ENCODE measurements at regions not wholly inside any gene's neighbourhood (a gene's known extent, or its start where the extent isn't known, plus 50 kb on each side); places are given as distances from the start of the nearest gene placed in this dataset.
"Not testable (repeated sequence)": the region's sequence is repeated elsewhere in the genome, so short reads cannot be mapped to it uniquely, and the experiment has no call there.

DNA sequence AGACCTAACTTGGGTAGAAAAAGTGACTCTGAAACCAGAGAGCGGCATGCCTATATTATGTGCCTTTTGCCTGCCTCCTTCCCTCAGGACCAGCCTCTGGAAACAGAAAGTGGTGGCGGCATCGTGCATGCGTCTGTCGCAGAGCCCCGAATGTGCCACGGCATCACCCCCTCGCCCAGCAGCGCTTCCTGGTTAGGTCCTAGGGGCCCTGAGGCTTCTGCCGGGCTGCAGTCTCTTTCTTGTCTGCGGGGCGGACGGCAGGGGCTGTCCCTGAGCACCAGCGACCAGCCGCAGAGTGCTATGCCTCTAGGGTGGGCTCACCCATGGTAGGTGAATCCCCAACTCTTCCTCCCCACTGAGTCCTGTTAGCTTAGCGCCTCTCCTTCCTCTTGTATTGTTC lies 68.7 kb downstream of the VSIG4 start:
- DNase-seq (ENCODE audit: low read depth): no peak
- no peak for TF ChIP-seq CTCF (conservative IDR thresholded peaks at IDR 0.05; ENCODE audit: low read length)
- no peak overlapping the region for H3K4me3 ChIP-seq (ENCODE audit: low read length)

DNA sequence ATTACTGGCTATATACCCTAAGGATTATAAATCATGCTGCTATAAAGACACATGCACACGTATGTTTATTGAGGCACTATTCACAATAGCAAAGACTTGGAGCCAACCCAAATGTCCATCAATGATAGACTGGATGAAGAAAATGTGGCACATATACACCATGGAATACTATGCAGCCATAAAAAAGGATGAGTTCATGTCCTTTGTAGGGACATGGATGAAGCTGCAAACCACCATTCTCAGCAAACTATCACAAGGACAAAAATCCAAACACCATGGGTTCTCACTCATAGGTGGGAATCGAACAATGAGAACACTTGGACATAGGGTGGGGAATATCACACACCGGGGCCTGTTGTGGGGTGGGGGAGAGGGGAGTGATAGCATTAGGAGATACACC lies 72.7 kb downstream of the VSIG4 start:
- not testable (repeated sequence) for H3K4me3 ChIP-seq (ENCODE audit: low read length); DNase-seq (ENCODE audit: low read depth)

DNA sequence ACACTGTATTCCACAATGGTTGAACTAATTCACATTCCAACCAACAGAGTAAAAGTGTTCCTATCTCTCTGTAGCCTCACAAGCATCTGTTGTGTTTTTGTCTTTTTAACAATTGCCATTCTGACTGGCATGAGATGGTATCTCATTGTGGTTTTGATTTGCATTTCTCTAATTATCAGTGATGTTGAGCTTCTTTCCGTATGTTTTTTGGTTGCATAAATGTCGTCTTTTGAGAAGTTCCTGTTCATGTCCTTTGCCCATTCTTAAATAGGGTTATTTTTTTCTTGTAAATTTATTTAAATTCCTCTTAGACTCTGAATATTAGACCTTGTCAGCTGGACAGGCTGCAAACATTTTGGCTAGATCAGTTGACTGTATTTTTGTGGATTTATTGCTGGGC lies 78.2 kb downstream of the VSIG4 start:
- no peak overlapping the region for H3K4me3 ChIP-seq (ENCODE audit: low read length)
- no peak for TF ChIP-seq CTCF (conservative IDR thresholded peaks at IDR 0.05; ENCODE audit: low read length)
- DNase-seq (ENCODE audit: low read depth): no peak

DNA sequence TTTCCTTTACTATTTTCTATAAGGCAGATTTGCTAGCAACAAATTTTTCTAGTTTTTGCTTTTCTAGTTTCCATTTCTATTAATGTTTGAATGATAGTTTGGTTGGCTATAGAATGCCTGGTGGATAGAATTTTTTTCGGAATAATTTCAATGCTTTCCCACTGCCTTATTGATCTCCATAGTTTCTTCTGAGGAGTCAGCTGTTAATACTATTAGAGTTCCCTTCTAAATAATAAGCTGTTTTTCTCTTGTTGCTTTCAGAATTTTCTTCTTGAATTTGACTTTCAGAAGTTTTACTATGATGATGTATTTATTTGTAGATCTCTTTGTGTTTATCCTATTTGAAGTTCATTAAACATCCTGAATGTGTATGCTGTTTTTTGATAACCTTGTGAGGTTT lies 91.8 kb downstream of the VSIG4 start:
- no peak for TF ChIP-seq CTCF (conservative IDR thresholded peaks at IDR 0.05; ENCODE audit: low read length)
- no peak overlapping the region for H3K4me3 ChIP-seq (ENCODE audit: low read length)
- DNase-seq (ENCODE audit: low read depth): no peak

DNA sequence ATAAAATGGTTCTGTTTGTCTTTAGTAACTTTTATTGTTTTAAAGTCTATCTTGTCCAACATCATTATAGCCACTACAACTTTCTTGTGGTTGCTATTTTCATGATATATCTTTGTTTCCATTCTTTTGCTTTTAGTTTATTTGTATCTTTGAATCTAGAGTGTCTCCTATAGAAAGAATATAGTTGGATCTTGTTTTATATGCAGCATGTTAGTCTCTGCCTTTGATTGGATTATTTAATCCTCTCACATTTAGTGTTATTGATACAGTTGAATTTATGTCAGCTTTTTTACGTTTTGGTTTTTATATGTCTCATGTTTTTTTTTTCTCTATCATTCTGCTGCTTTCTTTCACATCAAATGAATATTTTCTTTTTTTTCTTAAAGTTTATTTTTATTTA lies 98.1 kb downstream of the VSIG4 start:
- no peak overlapping the region for H3K4me3 ChIP-seq (ENCODE audit: low read length)
- TF ChIP-seq CTCF (conservative IDR thresholded peaks at IDR 0.05; ENCODE audit: low read length): no peak
- DNase-seq (ENCODE audit: low read depth): no peak

GRCh38 chrX:65933085-65933589 lies 106.7 kb downstream of the VSIG4 start:
- DNase-seq (ENCODE audit: low read depth): no peak
- TF ChIP-seq CTCF (conservative IDR thresholded peaks at IDR 0.05; ENCODE audit: low read length): no peak
- no peak overlapping the region for H3K4me3 ChIP-seq (ENCODE audit: low read length)

- H3K4me3 ChIP-seq (ENCODE audit: low read length): no peak overlapping the region
- no peak for DNase-seq (ENCODE audit: low read depth)
- TF ChIP-seq CTCF (conservative IDR thresholded peaks at IDR 0.05; ENCODE audit: low read length): no peak
These were observed 107.5 kb downstream of the VSIG4 start for GRCh38 chrX:65932173-65933084.

Data from AG10803 (cell line).